ENCODE measurements at regions not wholly inside any gene's neighbourhood (a gene's known extent, or its start where the extent isn't known, plus 50 kb on each side); places are given as distances from the start of the nearest gene placed in this dataset.

GRCh38 chr10:28453926-28454325 is 79.0 kb upstream of the WAC start:
- WGBS, 2 experiments (ENCODE audit: extremely low coverage in 2 of 2, insufficient read length in 1 of 2): no CpG with 5 or more reads among the region's 1 CpG

More at GRCh38 chr10:28453926-28454325, 79.0 kb upstream of the WAC start:
- no peak overlapping the region for H3K23ac ChIP-seq (ENCODE audit: low read depth, low read length)
- no peak overlapping the region for H2AK9ac ChIP-seq (replicated peaks; ENCODE audit: low read depth, low read length, poor library complexity)
- H3K27me3 ChIP-seq (ENCODE audit: control insufficient read depth, insufficient read depth, low read length): peaks cover 5% of the 10 kb centered on the region
- no peaks in the 10 kb centered on the region for H4K20me1 ChIP-seq (ENCODE audit: insufficient read depth, low read length)
- H3K4me2 ChIP-seq (ENCODE audit: low read depth, low read length): no peak overlapping the region
- dilution Hi-C loops (cut with HindIII; ENCODE audit: low sequenced_read_pairs, unreplicated experiment): no loop called here
- CTCF ChIA-PET: interaction anchor here (0.6 kb wide), 1 partner anchor 12 kb away, joined by 6 read pairs; no protein-coding TSS in a partner anchor
- H3K4ac ChIP-seq (ENCODE audit: low read depth, low read length): no peak overlapping the region
- DNase-seq (no peak), ATAC-seq (ENCODE audit: low read depth) (no peak)
- POLR2A ChIA-PET (ENCODE audit: unreplicated experiment): interaction anchor here (0.6 kb wide), 1 partner anchor 32 kb away, joined by 7 read pairs; no protein-coding TSS in a partner anchor
- no TSS peak for BruUV-seq (replicated peaks)
- H2AK5ac ChIP-seq (ENCODE audit: low read depth, low read length): no peak overlapping the region
- no peak overlapping the region for H3K4me3 ChIP-seq (ENCODE audit: insufficient read depth, low read depth, low read length)
- H2BK5ac ChIP-seq (ENCODE audit: low read depth, low read length, poor library complexity, severe bottlenecking): no peak overlapping the region
- no peak overlapping the region for H3K9ac ChIP-seq (ENCODE audit: low read depth, low read length)
- no peak overlapping the region for H3K27ac ChIP-seq (ENCODE audit: insufficient read depth, low read length)
- H4K5ac ChIP-seq (ENCODE audit: low read depth, low read length): no peak overlapping the region
- H2BK15ac ChIP-seq (ENCODE audit: low read depth, low read length): no peak overlapping the region
- H2BK20ac ChIP-seq (ENCODE audit: low read depth, low read length): no peak overlapping the region
- H3K4me1 ChIP-seq (ENCODE audit: control insufficient read depth, insufficient read depth, low read length): no peaks in the 10 kb centered on the region
- no peak overlapping the region for H3K56ac ChIP-seq (ENCODE audit: extremely low read depth, insufficient read depth, low read length)
- no peaks in the 10 kb centered on the region for H3K36me3 ChIP-seq (ENCODE audit: control insufficient read depth, insufficient read depth, low read length)
- H4K8ac ChIP-seq (ENCODE audit: low read depth in 2 of 2, low read length in 2 of 2): no peak overlapping the region
- no peak overlapping the region for H3K14ac ChIP-seq (replicated peaks; ENCODE audit: low read depth, low read length)
- no peaks in the 10 kb centered on the region for H3K9me1 ChIP-seq (ENCODE audit: insufficient read depth, low read length)
- H4K91ac ChIP-seq (ENCODE audit: insufficient read depth, low read depth, low read length): no peak overlapping the region
- no peak overlapping the region for H2BK120ac ChIP-seq (ENCODE audit: low read depth, low read length)
- H2AFZ ChIP-seq (replicated peaks; ENCODE audit: low read length, poor library complexity): no peak overlapping the region
- intact Hi-C loops (cut with micrococcal nuclease): no loop called here
- TF ChIP-seq MAZ (IDR thresholded peaks at IDR 0.05; ENCODE audit: borderline replicate concordance, low read depth, low read length): no peak
- TF ChIP-seq USF2 (IDR thresholded peaks at IDR 0.05; ENCODE audit: low read depth, low read length): no peak
- TF ChIP-seq MXI1 (IDR thresholded peaks at IDR 0.05; ENCODE audit: borderline replicate concordance, low read depth, low read length): no peak
- H3K18ac ChIP-seq (ENCODE audit: low read depth, low read length): no peak overlapping the region
- peaks cover 2% of the 10 kb centered on the region; the same call in 1 of the 2 replicates for H3K9me3 ChIP-seq (ENCODE audit: control insufficient read depth, insufficient read depth, low read length)
- H3K79me1 ChIP-seq (ENCODE audit: low read depth in 1 of 2, low read length in 2 of 2): no peaks in the 10 kb centered on the region
- in situ Hi-C loops (cut with MboI; ENCODE audit: low sequenced_read_pairs): no loop called here

Data from IMR-90 (cell line).